ENCODE measurements at regions not wholly inside any gene's neighbourhood (a gene's known extent, or its start where the extent isn't known, plus 50 kb on each side); places are given as distances from the start of the nearest gene placed in this dataset.

- no peaks in the 10 kb centered on the region for H3K36me3 ChIP-seq (replicated peaks; ENCODE audit: control insufficient read depth, insufficient read depth, low read length)
- H3K4me3 ChIP-seq (ENCODE audit: insufficient read depth, low read depth, low read length) = no peak overlapping the region
- DNase-seq = no peak
- no peaks in the 10 kb centered on the region for H3K27me3 ChIP-seq (ENCODE audit: control insufficient read depth, insufficient read depth, low read length)
Measured at GRCh38 chr6:74807674-74808073, 398.2 kb downstream of the COL12A1 start.

- H3K36me3 ChIP-seq (replicated peaks; ENCODE audit: control insufficient read depth, insufficient read depth, low read length) = no peaks in the 10 kb centered on the region
- no peak for DNase-seq
- H3K27me3 ChIP-seq (ENCODE audit: control insufficient read depth, insufficient read depth, low read length) = no peaks in the 10 kb centered on the region
- H3K4me3 ChIP-seq (ENCODE audit: insufficient read depth, low read depth, low read length) = no peak overlapping the region
Measured at GRCh38 chr6:74805916-74806696, 399.7 kb downstream of the COL12A1 start.

- DNase-seq = no peak
- no peaks in the 10 kb centered on the region for H3K27me3 ChIP-seq (ENCODE audit: control insufficient read depth, insufficient read depth, low read length)
- H3K4me3 ChIP-seq (ENCODE audit: insufficient read depth, low read depth, low read length) = no peak overlapping the region
- no peaks in the 10 kb centered on the region for H3K36me3 ChIP-seq (replicated peaks; ENCODE audit: control insufficient read depth, insufficient read depth, low read length)
Measured at GRCh38 chr6:74798302-74798701, 407.6 kb downstream of the COL12A1 start.

- no peaks in the 10 kb centered on the region for H3K27me3 ChIP-seq (ENCODE audit: control insufficient read depth, insufficient read depth, low read length)
- H3K36me3 ChIP-seq (replicated peaks; ENCODE audit: control insufficient read depth, insufficient read depth, low read length) = no peaks in the 10 kb centered on the region
- no peak overlapping the region for H3K4me3 ChIP-seq (ENCODE audit: insufficient read depth, low read depth, low read length)
- DNase-seq = no peak
Measured at GRCh38 chr6:74785236-74785635, 420.6 kb downstream of the COL12A1 start.

GRCh38 chr6:74782346-74782745 lies 423.5 kb downstream of the COL12A1 start:
- no peaks in the 10 kb centered on the region for H3K36me3 ChIP-seq (replicated peaks; ENCODE audit: control insufficient read depth, insufficient read depth, low read length)
- DNase-seq = no peak
- no peaks in the 10 kb centered on the region for H3K27me3 ChIP-seq (ENCODE audit: control insufficient read depth, insufficient read depth, low read length)
- H3K4me3 ChIP-seq (ENCODE audit: insufficient read depth, low read depth, low read length) = no peak overlapping the region

- no peaks in the 10 kb centered on the region for H3K36me3 ChIP-seq (replicated peaks; ENCODE audit: control insufficient read depth, insufficient read depth, low read length)
- no peak overlapping the region for H3K4me3 ChIP-seq (ENCODE audit: insufficient read depth, low read depth, low read length)
- DNase-seq = no peak
- H3K27me3 ChIP-seq (ENCODE audit: control insufficient read depth, insufficient read depth, low read length) = no peaks in the 10 kb centered on the region
Measured at GRCh38 chr6:74780831-74781230, 425.0 kb downstream of the COL12A1 start.

GRCh38 chr6:74768738-74769137 lies 437.1 kb downstream of the COL12A1 start:
- H3K36me3 ChIP-seq (replicated peaks; ENCODE audit: control insufficient read depth, insufficient read depth, low read length) = no peaks in the 10 kb centered on the region
- no peaks in the 10 kb centered on the region for H3K27me3 ChIP-seq (ENCODE audit: control insufficient read depth, insufficient read depth, low read length)
- DNase-seq = no peak
- no peak overlapping the region for H3K4me3 ChIP-seq (ENCODE audit: insufficient read depth, low read depth, low read length)

GRCh38 chr6:74768120-74768519 lies 437.7 kb downstream of the COL12A1 start:
- DNase-seq = no peak
- Histone ChIP-seq H3K4me3 (ENCODE audit: insufficient read depth, low read depth, low read length) (no peak overlapping the region), H3K27me3 (ENCODE audit: control insufficient read depth, insufficient read depth, low read length) (no peaks in the 10 kb centered on the region), H3K36me3 (replicated peaks; ENCODE audit: control insufficient read depth, insufficient read depth, low read length) (no peaks in the 10 kb centered on the region)

GRCh38 chr6:74765486-74765885 lies 440.4 kb downstream of the COL12A1 start:
- H3K36me3 ChIP-seq (replicated peaks; ENCODE audit: control insufficient read depth, insufficient read depth, low read length) = no peaks in the 10 kb centered on the region
- DNase-seq = no peak
- H3K4me3 ChIP-seq (ENCODE audit: insufficient read depth, low read depth, low read length) = no peak overlapping the region
- no peaks in the 10 kb centered on the region for H3K27me3 ChIP-seq (ENCODE audit: control insufficient read depth, insufficient read depth, low read length)

- no peaks in the 10 kb centered on the region for H3K36me3 ChIP-seq (replicated peaks; ENCODE audit: control insufficient read depth, insufficient read depth, low read length)
- no peak for DNase-seq
- no peaks in the 10 kb centered on the region for H3K27me3 ChIP-seq (ENCODE audit: control insufficient read depth, insufficient read depth, low read length)
- H3K4me3 ChIP-seq (ENCODE audit: insufficient read depth, low read depth, low read length) = no peak overlapping the region
Measured at GRCh38 chr6:74764486-74764885, 441.4 kb downstream of the COL12A1 start.

GRCh38 chr6:74762841-74763240 lies 443.0 kb downstream of the COL12A1 start:
- H3K36me3 ChIP-seq (replicated peaks; ENCODE audit: control insufficient read depth, insufficient read depth, low read length) = no peaks in the 10 kb centered on the region
- H3K4me3 ChIP-seq (ENCODE audit: insufficient read depth, low read depth, low read length) = no peak overlapping the region
- no peaks in the 10 kb centered on the region for H3K27me3 ChIP-seq (ENCODE audit: control insufficient read depth, insufficient read depth, low read length)
- DNase-seq = no peak

- Histone ChIP-seq H3K4me3 (ENCODE audit: insufficient read depth, low read depth, low read length) (no peak overlapping the region), H3K27me3 (ENCODE audit: control insufficient read depth, insufficient read depth, low read length) (no peaks in the 10 kb centered on the region), H3K36me3 (replicated peaks; ENCODE audit: control insufficient read depth, insufficient read depth, low read length) (no peaks in the 10 kb centered on the region)
- DNase-seq = no peak
Measured at GRCh38 chr6:74757813-74758212, 448.0 kb downstream of the COL12A1 start.

GRCh38 chr6:74756923-74757322 lies 448.9 kb downstream of the COL12A1 start:
- Histone ChIP-seq H3K27me3 (ENCODE audit: control insufficient read depth, insufficient read depth, low read length) (no peaks in the 10 kb centered on the region), H3K36me3 (replicated peaks; ENCODE audit: control insufficient read depth, insufficient read depth, low read length) (no peaks in the 10 kb centered on the region), H3K4me3 (ENCODE audit: insufficient read depth, low read depth, low read length) (no peak overlapping the region)
- no peak for DNase-seq

- no peaks in the 10 kb centered on the region for H3K36me3 ChIP-seq (replicated peaks; ENCODE audit: control insufficient read depth, insufficient read depth, low read length)
- H3K27me3 ChIP-seq (ENCODE audit: control insufficient read depth, insufficient read depth, low read length) = no peaks in the 10 kb centered on the region
- H3K4me3 ChIP-seq (ENCODE audit: insufficient read depth, low read depth, low read length) = no peak overlapping the region
- no peak for DNase-seq
Measured at GRCh38 chr6:74755778-74756177, 450.1 kb downstream of the COL12A1 start.

GRCh38 chr6:74755196-74755595 lies 450.7 kb downstream of the COL12A1 start:
- no peak for DNase-seq
- H3K27me3 ChIP-seq (ENCODE audit: control insufficient read depth, insufficient read depth, low read length) = no peaks in the 10 kb centered on the region
- H3K4me3 ChIP-seq (ENCODE audit: insufficient read depth, low read depth, low read length) = no peak overlapping the region
- H3K36me3 ChIP-seq (replicated peaks; ENCODE audit: control insufficient read depth, insufficient read depth, low read length) = no peaks in the 10 kb centered on the region

Data from H7 (cell line).